ENCODE measurements at regions not wholly inside any gene's neighbourhood (a gene's known extent, or its start where the extent isn't known, plus 50 kb on each side); places are given as distances from the start of the nearest gene placed in this dataset.

DNA sequence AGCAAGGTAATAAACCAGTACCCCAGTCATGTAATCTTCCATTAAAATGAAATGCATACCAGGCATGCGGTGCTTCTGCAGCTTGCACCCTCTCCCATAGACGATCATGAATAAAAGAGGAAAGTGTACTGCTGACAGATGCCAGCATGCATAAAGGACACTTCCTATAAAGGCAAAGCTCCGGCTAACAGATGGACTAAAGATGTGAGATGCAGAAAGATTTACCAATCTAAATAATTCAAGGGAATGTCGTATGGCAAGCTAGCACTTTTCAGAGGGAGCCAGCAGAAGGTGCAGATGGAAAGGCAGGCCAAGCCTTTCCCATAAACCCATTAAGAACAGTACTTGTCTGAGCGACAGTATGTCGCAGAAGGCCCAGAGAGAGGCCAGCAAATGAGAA, 542.0 kb downstream of the NUF2 start:
- TF ChIP-seq, protein P1, sequence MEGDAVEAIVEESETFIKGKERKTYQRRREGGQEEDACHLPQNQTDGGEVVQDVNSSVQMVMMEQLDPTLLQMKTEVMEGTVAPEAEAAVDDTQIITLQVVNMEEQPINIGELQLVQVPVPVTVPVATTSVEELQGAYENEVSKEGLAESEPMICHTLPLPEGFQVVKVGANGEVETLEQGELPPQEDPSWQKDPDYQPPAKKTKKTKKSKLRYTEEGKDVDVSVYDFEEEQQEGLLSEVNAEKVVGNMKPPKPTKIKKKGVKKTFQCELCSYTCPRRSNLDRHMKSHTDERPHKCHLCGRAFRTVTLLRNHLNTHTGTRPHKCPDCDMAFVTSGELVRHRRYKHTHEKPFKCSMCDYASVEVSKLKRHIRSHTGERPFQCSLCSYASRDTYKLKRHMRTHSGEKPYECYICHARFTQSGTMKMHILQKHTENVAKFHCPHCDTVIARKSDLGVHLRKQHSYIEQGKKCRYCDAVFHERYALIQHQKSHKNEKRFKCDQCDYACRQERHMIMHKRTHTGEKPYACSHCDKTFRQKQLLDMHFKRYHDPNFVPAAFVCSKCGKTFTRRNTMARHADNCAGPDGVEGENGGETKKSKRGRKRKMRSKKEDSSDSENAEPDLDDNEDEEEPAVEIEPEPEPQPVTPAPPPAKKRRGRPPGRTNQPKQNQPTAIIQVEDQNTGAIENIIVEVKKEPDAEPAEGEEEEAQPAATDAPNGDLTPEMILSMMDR (IDR thresholded peaks at IDR 0.05; ENCODE audit: insufficient read depth, low read length): no peak
- TF ChIP-seq POLR2AphosphoS5 (IDR thresholded peaks at IDR 0.05; ENCODE audit: low read depth) (no peak), SPI1 (IDR thresholded peaks at IDR 0.05; ENCODE audit: borderline replicate concordance, low read depth) (no peak), GABPA (IDR thresholded peaks at IDR 0.05; ENCODE audit: low read depth) (no peak)
- TF ChIP-seq, protein P2, sequence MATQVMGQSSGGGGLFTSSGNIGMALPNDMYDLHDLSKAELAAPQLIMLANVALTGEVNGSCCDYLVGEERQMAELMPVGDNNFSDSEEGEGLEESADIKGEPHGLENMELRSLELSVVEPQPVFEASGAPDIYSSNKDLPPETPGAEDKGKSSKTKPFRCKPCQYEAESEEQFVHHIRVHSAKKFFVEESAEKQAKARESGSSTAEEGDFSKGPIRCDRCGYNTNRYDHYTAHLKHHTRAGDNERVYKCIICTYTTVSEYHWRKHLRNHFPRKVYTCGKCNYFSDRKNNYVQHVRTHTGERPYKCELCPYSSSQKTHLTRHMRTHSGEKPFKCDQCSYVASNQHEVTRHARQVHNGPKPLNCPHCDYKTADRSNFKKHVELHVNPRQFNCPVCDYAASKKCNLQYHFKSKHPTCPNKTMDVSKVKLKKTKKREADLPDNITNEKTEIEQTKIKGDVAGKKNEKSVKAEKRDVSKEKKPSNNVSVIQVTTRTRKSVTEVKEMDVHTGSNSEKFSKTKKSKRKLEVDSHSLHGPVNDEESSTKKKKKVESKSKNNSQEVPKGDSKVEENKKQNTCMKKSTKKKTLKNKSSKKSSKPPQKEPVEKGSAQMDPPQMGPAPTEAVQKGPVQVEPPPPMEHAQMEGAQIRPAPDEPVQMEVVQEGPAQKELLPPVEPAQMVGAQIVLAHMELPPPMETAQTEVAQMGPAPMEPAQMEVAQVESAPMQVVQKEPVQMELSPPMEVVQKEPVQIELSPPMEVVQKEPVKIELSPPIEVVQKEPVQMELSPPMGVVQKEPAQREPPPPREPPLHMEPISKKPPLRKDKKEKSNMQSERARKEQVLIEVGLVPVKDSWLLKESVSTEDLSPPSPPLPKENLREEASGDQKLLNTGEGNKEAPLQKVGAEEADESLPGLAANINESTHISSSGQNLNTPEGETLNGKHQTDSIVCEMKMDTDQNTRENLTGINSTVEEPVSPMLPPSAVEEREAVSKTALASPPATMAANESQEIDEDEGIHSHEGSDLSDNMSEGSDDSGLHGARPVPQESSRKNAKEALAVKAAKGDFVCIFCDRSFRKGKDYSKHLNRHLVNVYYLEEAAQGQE (IDR thresholded peaks at IDR 0.05; ENCODE audit: insufficient replicate concordance, low read depth): no peak
- no peak overlapping the region for H3K27ac ChIP-seq (replicated peaks)
- H3K4me3 ChIP-seq (replicated peaks; ENCODE audit: insufficient read depth, low read length): no peak overlapping the region
- DNase-seq (ENCODE audit: low read depth in 1 of 2, low spot score in 1 of 2): no peak
- H3K27me3 ChIP-seq (ENCODE audit: insufficient read depth, poor library complexity, severe bottlenecking): no peaks in the 10 kb centered on the region

DNA sequence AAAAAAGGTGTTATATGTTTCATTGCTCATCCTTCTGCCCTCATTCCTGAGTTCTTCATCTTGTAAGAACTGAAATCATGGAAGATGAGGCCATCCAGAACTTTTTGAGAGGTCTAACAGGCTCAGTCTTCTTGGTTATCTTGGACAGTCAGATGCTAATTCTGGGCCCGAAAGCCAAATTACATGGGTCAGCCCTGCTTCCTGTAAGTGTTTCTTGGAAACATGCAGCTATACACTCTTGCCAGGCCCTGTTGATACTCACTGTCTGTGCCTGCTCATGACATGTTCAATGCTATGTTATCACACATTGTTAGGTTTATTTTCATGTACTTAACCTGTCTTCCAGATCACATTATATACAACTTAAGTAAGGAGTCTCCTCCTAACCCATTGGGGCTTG, 542.5 kb downstream of the NUF2 start:
- Histone ChIP-seq H3K27me3 (ENCODE audit: insufficient read depth, poor library complexity, severe bottlenecking) (no peaks in the 10 kb centered on the region), H3K4me3 (replicated peaks; ENCODE audit: insufficient read depth, low read length) (no peak overlapping the region), H3K27ac (replicated peaks) (no peak overlapping the region)
- DNase-seq (ENCODE audit: low read depth in 1 of 2, low spot score in 1 of 2): no peak
- TF ChIP-seq SPI1 (IDR thresholded peaks at IDR 0.05; ENCODE audit: borderline replicate concordance, low read depth): no peak
- TF ChIP-seq POLR2AphosphoS5 (IDR thresholded peaks at IDR 0.05; ENCODE audit: low read depth): no peak
- TF ChIP-seq, protein P2 (IDR thresholded peaks at IDR 0.05; ENCODE audit: insufficient replicate concordance, low read depth): no peak
- TF ChIP-seq GABPA (IDR thresholded peaks at IDR 0.05; ENCODE audit: low read depth): no peak
- TF ChIP-seq, protein P1 (IDR thresholded peaks at IDR 0.05; ENCODE audit: insufficient read depth, low read length): no peak

DNA sequence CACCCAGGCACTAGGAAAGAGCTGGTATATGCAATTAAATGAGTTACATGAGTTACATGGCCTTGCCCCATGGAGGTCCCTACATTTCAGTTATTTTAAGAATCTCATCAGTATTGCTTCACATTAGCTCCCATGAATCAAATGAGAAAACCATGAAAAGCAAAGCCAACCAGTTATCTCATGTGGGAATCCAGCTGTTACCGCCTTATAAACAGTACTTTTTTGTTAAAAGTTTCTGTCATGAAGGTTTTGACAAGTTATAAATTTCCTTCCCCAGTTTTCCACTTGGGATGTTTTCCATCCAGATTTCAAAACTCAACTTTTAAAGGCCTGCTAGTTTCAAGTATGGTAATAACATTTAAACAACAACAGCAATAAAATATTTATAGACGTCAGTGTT, 544.8 kb downstream of the NUF2 start:
- no peaks in the 10 kb centered on the region for H3K27me3 ChIP-seq (ENCODE audit: insufficient read depth, poor library complexity, severe bottlenecking)
- no peak overlapping the region for H3K4me3 ChIP-seq (replicated peaks; ENCODE audit: insufficient read depth, low read length)
- no peak for DNase-seq (ENCODE audit: low read depth in 1 of 2, low spot score in 1 of 2)
- H3K27ac ChIP-seq (replicated peaks): no peak overlapping the region
- TF ChIP-seq SPI1 (IDR thresholded peaks at IDR 0.05; ENCODE audit: borderline replicate concordance, low read depth) (no peak), POLR2AphosphoS5 (IDR thresholded peaks at IDR 0.05; ENCODE audit: low read depth) (no peak), GABPA (IDR thresholded peaks at IDR 0.05; ENCODE audit: low read depth) (no peak)
- TF ChIP-seq, protein P1 (IDR thresholded peaks at IDR 0.05; ENCODE audit: insufficient read depth, low read length): no peak
- TF ChIP-seq, protein P2 (IDR thresholded peaks at IDR 0.05; ENCODE audit: insufficient replicate concordance, low read depth): no peak

All from HL-60 (cell line).